ENCODE measurements at regions not wholly inside any gene's neighbourhood (a gene's known extent, or its start where the extent isn't known, plus 50 kb on each side); places are given as distances from the start of the nearest gene placed in this dataset.

DNA sequence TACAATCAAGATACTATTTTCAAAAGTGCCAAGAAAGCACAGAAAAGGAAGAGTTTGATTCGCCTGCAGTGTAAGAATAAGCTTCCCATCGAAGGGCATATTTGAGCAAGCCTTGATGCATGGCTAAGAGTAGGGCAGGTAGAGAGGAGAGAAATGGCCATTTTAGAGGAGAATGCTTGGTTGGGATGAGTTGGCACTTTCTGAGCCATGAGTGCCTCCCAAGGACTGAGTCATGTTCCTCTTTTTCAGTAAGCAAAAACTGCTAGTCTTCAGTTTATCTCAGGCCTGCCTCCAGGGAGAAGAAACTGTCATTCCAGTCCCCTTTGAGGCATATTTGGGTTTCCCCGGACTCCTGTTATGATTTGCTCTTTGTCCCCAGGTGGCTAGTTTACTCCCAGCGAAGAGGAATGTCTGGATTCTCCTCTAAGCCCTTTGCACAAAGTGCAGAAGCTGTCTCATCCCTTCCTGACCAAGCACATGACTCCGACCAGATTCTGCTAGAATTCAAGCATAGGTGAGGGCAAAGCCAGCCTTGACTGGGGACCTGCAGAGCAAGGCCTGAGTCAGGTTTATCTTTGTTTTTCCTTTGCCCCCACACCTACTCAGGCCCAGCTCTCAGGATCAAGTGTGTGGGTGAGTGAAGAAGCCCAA is 115.2 kb downstream of the TTC32 start:
- peak; percentile 36 for ATAC-seq
- no peak for DNase-seq (ENCODE audit: low read depth, low spot score)
- H3K36me3 ChIP-seq (ENCODE audit: control insufficient read depth, insufficient read depth, low read length) = no peaks in the 10 kb centered on the region
- intact Hi-C loops (cut with micrococcal nuclease; ENCODE audit: unreplicated experiment) (no loop called here), in situ Hi-C loops (cut with HindIII; ENCODE audit: low pct_unique_long_range_greater_than_20kb, low sequenced_read_pairs) (no loop called here)
- H3K4me3 ChIP-seq (ENCODE audit: low read depth in 2 of 2, low read length in 2 of 2) = no peak overlapping the region
- no peaks in the 10 kb centered on the region for H3K27me3 ChIP-seq (ENCODE audit: control insufficient read depth, insufficient read depth, low read length)
- ChIA-PET CTCF (no interaction called here), POLR2A (no interaction called here)
- H3K27ac ChIP-seq (ENCODE audit: low read length) = 0 out of 2 replicates have a peak overlapping the region, but pooled peaks have one; percentile 41
- H3K9me3 ChIP-seq (ENCODE audit: control insufficient read depth, insufficient read depth, low read depth, low read length) = no peaks in the 10 kb centered on the region
- H3K4me1 ChIP-seq (ENCODE audit: control insufficient read depth, insufficient read depth, low read length) = no peaks in the 10 kb centered on the region; the same call in 1 of the 2 replicates
- TF ChIP-seq SIN3A (IDR thresholded peaks at IDR 0.05; ENCODE audit: borderline replicate concordance, insufficient read depth, low read depth, low read length) (no peak), POLR2AphosphoS5 (IDR thresholded peaks at IDR 0.05; ENCODE audit: low read depth, low read length) (no peak), TCF7L2 (IDR thresholded peaks at IDR 0.05; ENCODE audit: low read depth, low read length) (no peak)
- TF ChIP-seq, protein P1, sequence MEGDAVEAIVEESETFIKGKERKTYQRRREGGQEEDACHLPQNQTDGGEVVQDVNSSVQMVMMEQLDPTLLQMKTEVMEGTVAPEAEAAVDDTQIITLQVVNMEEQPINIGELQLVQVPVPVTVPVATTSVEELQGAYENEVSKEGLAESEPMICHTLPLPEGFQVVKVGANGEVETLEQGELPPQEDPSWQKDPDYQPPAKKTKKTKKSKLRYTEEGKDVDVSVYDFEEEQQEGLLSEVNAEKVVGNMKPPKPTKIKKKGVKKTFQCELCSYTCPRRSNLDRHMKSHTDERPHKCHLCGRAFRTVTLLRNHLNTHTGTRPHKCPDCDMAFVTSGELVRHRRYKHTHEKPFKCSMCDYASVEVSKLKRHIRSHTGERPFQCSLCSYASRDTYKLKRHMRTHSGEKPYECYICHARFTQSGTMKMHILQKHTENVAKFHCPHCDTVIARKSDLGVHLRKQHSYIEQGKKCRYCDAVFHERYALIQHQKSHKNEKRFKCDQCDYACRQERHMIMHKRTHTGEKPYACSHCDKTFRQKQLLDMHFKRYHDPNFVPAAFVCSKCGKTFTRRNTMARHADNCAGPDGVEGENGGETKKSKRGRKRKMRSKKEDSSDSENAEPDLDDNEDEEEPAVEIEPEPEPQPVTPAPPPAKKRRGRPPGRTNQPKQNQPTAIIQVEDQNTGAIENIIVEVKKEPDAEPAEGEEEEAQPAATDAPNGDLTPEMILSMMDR (IDR thresholded peaks at IDR 0.05) = no peak
- TF ChIP-seq, protein P2, sequence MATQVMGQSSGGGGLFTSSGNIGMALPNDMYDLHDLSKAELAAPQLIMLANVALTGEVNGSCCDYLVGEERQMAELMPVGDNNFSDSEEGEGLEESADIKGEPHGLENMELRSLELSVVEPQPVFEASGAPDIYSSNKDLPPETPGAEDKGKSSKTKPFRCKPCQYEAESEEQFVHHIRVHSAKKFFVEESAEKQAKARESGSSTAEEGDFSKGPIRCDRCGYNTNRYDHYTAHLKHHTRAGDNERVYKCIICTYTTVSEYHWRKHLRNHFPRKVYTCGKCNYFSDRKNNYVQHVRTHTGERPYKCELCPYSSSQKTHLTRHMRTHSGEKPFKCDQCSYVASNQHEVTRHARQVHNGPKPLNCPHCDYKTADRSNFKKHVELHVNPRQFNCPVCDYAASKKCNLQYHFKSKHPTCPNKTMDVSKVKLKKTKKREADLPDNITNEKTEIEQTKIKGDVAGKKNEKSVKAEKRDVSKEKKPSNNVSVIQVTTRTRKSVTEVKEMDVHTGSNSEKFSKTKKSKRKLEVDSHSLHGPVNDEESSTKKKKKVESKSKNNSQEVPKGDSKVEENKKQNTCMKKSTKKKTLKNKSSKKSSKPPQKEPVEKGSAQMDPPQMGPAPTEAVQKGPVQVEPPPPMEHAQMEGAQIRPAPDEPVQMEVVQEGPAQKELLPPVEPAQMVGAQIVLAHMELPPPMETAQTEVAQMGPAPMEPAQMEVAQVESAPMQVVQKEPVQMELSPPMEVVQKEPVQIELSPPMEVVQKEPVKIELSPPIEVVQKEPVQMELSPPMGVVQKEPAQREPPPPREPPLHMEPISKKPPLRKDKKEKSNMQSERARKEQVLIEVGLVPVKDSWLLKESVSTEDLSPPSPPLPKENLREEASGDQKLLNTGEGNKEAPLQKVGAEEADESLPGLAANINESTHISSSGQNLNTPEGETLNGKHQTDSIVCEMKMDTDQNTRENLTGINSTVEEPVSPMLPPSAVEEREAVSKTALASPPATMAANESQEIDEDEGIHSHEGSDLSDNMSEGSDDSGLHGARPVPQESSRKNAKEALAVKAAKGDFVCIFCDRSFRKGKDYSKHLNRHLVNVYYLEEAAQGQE (IDR thresholded peaks at IDR 0.05; ENCODE audit: insufficient read depth in 1 of 2, low read depth in 2 of 2, low read length in 1 of 2) = no peak
- BruUV-seq (replicated peaks) = no TSS peak

DNA sequence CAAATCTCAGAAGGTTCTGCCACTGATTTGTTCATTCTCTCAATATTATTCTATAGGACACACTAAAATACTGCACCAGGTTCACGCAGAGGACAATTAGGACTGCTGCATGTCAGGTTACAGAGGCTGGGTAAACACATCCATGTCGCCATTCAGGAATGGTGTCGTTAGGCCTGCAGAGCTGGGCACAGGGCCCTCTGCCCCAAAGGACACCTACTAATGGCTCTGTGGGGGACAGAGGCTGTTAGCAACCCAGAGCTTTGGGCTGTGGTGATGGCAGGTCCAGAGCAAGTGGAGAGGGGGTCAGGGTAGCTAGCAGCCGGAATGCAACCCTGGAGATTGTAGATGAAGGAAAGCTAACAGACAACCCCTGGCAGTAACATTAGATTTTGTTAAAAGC is 115.9 kb downstream of the TTC32 start:
- Histone ChIP-seq H3K4me3 (ENCODE audit: low read depth in 2 of 2, low read length in 2 of 2) (no peak overlapping the region), H3K27ac (ENCODE audit: low read length) (no peak overlapping the region), H3K4me1 (ENCODE audit: control insufficient read depth, insufficient read depth, low read length) (no peaks in the 10 kb centered on the region; the same call in 1 of the 2 replicates), H3K9me3 (ENCODE audit: control insufficient read depth, insufficient read depth, low read depth, low read length) (no peaks in the 10 kb centered on the region), H3K27me3 (ENCODE audit: control insufficient read depth, insufficient read depth, low read length) (no peaks in the 10 kb centered on the region), H3K36me3 (ENCODE audit: control insufficient read depth, insufficient read depth, low read length) (no peaks in the 10 kb centered on the region)
- no peak for ATAC-seq
- intact Hi-C loops (cut with micrococcal nuclease; ENCODE audit: unreplicated experiment) = no loop called here
- TF ChIP-seq, protein P2 (IDR thresholded peaks at IDR 0.05; ENCODE audit: insufficient read depth in 1 of 2, low read depth in 2 of 2, low read length in 1 of 2) = no peak
- TF ChIP-seq POLR2AphosphoS5 (IDR thresholded peaks at IDR 0.05; ENCODE audit: low read depth, low read length) (no peak), SIN3A (IDR thresholded peaks at IDR 0.05; ENCODE audit: borderline replicate concordance, insufficient read depth, low read depth, low read length) (no peak), TCF7L2 (IDR thresholded peaks at IDR 0.05; ENCODE audit: low read depth, low read length) (no peak)
- POLR2A ChIA-PET = no interaction called here
- in situ Hi-C loops (cut with HindIII; ENCODE audit: low pct_unique_long_range_greater_than_20kb, low sequenced_read_pairs) = no loop called here
- CTCF ChIA-PET = no interaction called here
- no TSS peak for BruUV-seq (replicated peaks)
- no peak for DNase-seq (ENCODE audit: low read depth, low spot score)
